DND-41 (cell line): ENCODE measurements at regions not wholly inside any gene's neighbourhood (a gene's known extent, or its start where the extent isn't known, plus 50 kb on each side); places are given as distances from the start of the nearest gene placed in this dataset.

Experiments used
- ATAC-seq: fragments of 200-7000 bp; cut with Tn5 transposase; 3 replicates; pipeline ENCODE4 v1.9.1; 2021; ENCODE audit warnings: low read depth; ENCODE audit not compliant: insufficient read depth
- DNase-seq: peaks from one replicate; pipeline ENCODE4 v3.0.0-alpha.2; 2020
- H2AFZ ChIP-seq: 2 replicates; pipeline ENCODE4 v1.6.0; 2012; ENCODE audit warnings: low read depth, low read length
- H3K27ac ChIP-seq: 2 replicates; pipeline ENCODE4 v1.5.1; 2012; ENCODE audit warnings: low read length, inconsistent platforms
- H3K27me3 ChIP-seq: fragments of 200-600 bp; sonication (generic); 2 replicates; pipeline ENCODE4 v1.6.0; 2012; ENCODE audit warnings: low read length, mild to moderate bottlenecking, inconsistent platforms; ENCODE audit not compliant: insufficient read depth, poor library complexity
- H3K36me3 ChIP-seq: 2 replicates; pipeline ENCODE4 v1.5.1; 2012; ENCODE audit warnings: low read length, inconsistent platforms; ENCODE audit not compliant: insufficient read depth
- H3K4me1 ChIP-seq: 2 replicates; pipeline ENCODE4 v1.5.1; 2012; ENCODE audit warnings: mild to moderate bottlenecking, low read length; ENCODE audit not compliant: insufficient read depth
- H3K4me2 ChIP-seq: 2 replicates; pipeline ENCODE4 v1.6.0; 2012; ENCODE audit warnings: mild to moderate bottlenecking, moderate library complexity, low read length, inconsistent platforms; ENCODE audit not compliant: insufficient read depth
- H3K4me3 ChIP-seq, 2 experiments: fragments of 200-600 bp in 1 of 2; shearing (Covaris generic) in 1 of 2; 2 replicates each; pipeline ENCODE4 v1.5.1; 2012 to 2016; ENCODE audit warnings: inconsistent platforms in 2 of 2, low read length in 2 of 2, mild to moderate bottlenecking in 2 of 2, low read depth in 1 of 2, moderate library complexity in 1 of 2
- H3K79me2 ChIP-seq: 2 replicates; pipeline ENCODE4 v1.6.0; 2012; ENCODE audit warnings: low read length, inconsistent platforms; ENCODE audit not compliant: insufficient read depth
- H3K9ac ChIP-seq: 2 replicates; pipeline ENCODE4 v1.6.0; 2012; ENCODE audit warnings: low read depth, mild to moderate bottlenecking, inconsistent platforms, low read length, moderate library complexity
- H3K9me3 ChIP-seq: 2 replicates; pipeline ENCODE4 v1.5.1; 2012; ENCODE audit warnings: low read length, moderate library complexity, mild to moderate bottlenecking, inconsistent platforms; ENCODE audit not compliant: insufficient read depth, severe bottlenecking
- H4K20me1 ChIP-seq: 2 replicates; pipeline ENCODE4 v1.6.0; 2012; ENCODE audit warnings: low read length; ENCODE audit not compliant: insufficient read depth
- EZH2 ChIP-seq: IDR thresholded peaks from 3 replicates; pipeline ENCODE4 v1.6.1; 2012; ENCODE audit warnings: borderline replicate concordance, low read depth, mild to moderate bottlenecking, moderate library complexity, low read length, inconsistent platforms; ENCODE audit not compliant: severe bottlenecking
- TF ChIP-seq, protein P1 (sequence below): IDR thresholded peaks from 2 replicates; pipeline ENCODE4 v1.5.1; 2012; ENCODE audit warnings: borderline replicate concordance, low read length, moderate library complexity, mild to moderate bottlenecking; ENCODE audit not compliant: poor library complexity, severe bottlenecking; ENCODE audit errors: extremely low read depth

DNA sequence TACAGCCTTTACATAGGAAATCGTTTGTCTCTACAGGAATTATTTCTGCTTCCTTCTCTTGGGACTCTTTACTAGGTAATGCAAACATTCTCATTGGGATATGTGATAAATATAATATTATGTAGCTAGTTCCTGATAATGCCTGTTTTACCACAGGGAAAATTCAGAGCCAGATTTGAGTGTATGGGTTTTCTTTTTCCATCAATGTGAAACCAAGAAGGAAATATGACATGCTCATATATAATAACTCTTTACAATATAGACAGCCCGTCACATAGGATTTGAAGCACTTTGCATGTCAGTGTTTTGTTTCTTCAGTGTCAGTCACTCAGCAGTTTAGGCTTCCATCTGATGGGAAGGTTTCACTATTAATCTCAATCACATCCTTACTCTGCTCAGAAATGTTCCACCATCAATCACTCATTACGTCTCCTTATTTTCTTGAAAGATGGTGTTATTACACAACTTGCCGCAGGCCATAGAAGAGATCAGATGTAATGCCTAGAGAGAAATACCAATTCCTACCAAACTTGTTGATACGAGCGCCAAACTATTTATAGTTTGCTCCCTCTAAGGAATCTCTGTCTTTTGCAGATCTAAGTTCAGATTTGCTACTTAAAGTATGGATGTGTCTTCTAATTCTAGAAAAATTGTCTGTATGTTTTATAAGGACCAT lies 314.8 kb downstream of the DIPK2A start:
- no peaks in the 10 kb centered on the region for H3K4me1 ChIP-seq
- H3K4me3 ChIP-seq, result no peak overlapping the region
- H3K36me3 ChIP-seq, result no peaks in the 10 kb centered on the region
- no peaks in the 10 kb centered on the region for H4K20me1 ChIP-seq
- no peak overlapping the region for H3K27ac ChIP-seq
- DNase-seq (no peak), ATAC-seq (no peak)
- H3K4me2 ChIP-seq, result no peak overlapping the region
- H3K27me3 ChIP-seq, result no peaks in the 10 kb centered on the region
- TF ChIP-seq EZH2, result no peak
- TF ChIP-seq, protein P1, sequence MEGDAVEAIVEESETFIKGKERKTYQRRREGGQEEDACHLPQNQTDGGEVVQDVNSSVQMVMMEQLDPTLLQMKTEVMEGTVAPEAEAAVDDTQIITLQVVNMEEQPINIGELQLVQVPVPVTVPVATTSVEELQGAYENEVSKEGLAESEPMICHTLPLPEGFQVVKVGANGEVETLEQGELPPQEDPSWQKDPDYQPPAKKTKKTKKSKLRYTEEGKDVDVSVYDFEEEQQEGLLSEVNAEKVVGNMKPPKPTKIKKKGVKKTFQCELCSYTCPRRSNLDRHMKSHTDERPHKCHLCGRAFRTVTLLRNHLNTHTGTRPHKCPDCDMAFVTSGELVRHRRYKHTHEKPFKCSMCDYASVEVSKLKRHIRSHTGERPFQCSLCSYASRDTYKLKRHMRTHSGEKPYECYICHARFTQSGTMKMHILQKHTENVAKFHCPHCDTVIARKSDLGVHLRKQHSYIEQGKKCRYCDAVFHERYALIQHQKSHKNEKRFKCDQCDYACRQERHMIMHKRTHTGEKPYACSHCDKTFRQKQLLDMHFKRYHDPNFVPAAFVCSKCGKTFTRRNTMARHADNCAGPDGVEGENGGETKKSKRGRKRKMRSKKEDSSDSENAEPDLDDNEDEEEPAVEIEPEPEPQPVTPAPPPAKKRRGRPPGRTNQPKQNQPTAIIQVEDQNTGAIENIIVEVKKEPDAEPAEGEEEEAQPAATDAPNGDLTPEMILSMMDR, result no peak
- H3K9ac ChIP-seq, result no peak overlapping the region
- H3K79me2 ChIP-seq, result no peaks in the 10 kb centered on the region
- no peak overlapping the region for H2AFZ ChIP-seq
- H3K9me3 ChIP-seq, result no peaks in the 10 kb centered on the region

DNA sequence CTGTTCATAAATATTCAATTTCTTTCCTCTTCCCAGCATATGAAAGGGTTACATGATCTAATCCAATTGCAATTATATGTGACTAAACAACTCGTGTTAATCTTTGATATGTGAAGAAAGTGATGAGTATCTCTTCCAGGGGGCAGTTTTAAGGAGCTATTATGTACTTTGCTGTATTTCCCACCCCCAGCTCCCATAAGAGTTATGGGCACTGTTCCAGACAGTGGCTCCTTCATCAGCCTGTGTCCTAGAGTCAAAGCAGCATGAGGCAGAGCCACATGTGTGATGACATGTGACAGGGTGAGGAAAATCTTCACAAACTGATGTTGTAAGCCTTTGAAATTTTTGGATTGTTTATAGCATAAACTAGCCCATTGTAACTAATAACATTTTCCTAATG lies 315.4 kb downstream of the DIPK2A start:
- Histone ChIP-seq H3K9me3 (no peaks in the 10 kb centered on the region), H3K4me3 (no peak overlapping the region), H2AFZ (no peak overlapping the region), H3K27me3 (no peaks in the 10 kb centered on the region), H3K4me2 (no peak overlapping the region), H3K9ac (no peak overlapping the region), H4K20me1 (no peaks in the 10 kb centered on the region), H3K79me2 (no peaks in the 10 kb centered on the region), H3K27ac (no peak overlapping the region), H3K36me3 (no peaks in the 10 kb centered on the region), H3K4me1 (no peaks in the 10 kb centered on the region)
- DNase-seq (no peak), ATAC-seq (no peak)
- TF ChIP-seq, protein P1, result no peak

DNA sequence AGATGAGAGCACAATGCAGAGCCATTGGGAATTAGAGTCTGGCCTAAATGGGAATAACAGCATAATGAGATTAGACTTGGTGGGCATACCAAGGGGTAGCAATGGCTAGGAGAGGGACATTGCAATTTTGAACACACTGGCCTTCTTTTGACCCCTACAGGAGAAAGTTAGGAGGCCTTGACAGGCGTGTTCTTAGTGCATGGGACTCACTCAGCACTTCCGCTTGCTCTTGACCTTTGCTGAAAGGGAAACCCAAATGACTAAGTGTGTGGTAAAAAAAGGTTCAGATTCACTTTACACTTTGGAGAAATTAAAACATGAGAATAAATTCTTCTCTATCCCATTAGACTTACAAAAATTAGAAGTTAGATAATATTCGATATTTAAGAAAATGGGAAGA lies 317.4 kb downstream of the DIPK2A start:
- no peak for ATAC-seq
- no peak overlapping the region for H3K4me3 ChIP-seq

More for the DNA sequence above, 317.4 kb downstream of the DIPK2A start:
- Histone ChIP-seq H3K9ac (no peak overlapping the region), H3K36me3 (no peaks in the 10 kb centered on the region), H3K9me3 (no peaks in the 10 kb centered on the region), H3K27ac (no peak overlapping the region), H2AFZ (no peak overlapping the region), H4K20me1 (no peaks in the 10 kb centered on the region), H3K79me2 (no peaks in the 10 kb centered on the region), H3K27me3 (no peaks in the 10 kb centered on the region), H3K4me1 (no peaks in the 10 kb centered on the region), H3K4me2 (no peak overlapping the region)
- TF ChIP-seq, protein P1, result no peak
- TF ChIP-seq EZH2, result no peak
- no peak for DNase-seq
